ENCODE measurements at regions not wholly inside any gene's neighbourhood (a gene's known extent, or its start where the extent isn't known, plus 50 kb on each side); places are given as distances from the start of the nearest gene placed in this dataset.

DNA sequence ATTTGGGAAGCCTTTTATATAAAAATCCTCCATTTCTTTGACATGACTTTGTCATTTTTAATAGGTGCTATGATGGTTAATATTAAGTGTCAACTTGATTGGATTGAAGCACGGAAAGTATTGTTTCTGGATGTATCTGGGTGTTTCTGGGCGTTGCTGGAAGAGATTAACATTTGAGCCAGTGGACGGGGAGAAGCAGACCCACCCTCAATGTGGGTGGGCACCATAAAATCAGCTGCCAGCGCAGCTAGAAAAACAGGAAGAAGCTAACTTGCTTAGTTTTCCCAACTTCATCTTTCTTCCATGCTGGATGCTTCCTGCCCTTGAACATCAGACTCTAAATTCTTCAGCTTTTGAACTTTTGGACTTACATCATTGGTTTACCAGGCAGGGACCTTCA lies 1003.0 kb downstream of the SORCS3 start:
- Mint-ChIP-seq H3K4me1 (no peaks in the 10 kb centered on the region), H3K36me3 (ENCODE audit: low read depth) (no peaks in the 10 kb centered on the region), H3K27me3 (no peaks in the 10 kb centered on the region), H3K4me3 (no peak overlapping the region), H3K9me3 (no peaks in the 10 kb centered on the region), H3K27ac (no peak overlapping the region)
- intact Hi-C loops (cut with micrococcal nuclease): no loop called here
- no peak for DNase-seq

DNA sequence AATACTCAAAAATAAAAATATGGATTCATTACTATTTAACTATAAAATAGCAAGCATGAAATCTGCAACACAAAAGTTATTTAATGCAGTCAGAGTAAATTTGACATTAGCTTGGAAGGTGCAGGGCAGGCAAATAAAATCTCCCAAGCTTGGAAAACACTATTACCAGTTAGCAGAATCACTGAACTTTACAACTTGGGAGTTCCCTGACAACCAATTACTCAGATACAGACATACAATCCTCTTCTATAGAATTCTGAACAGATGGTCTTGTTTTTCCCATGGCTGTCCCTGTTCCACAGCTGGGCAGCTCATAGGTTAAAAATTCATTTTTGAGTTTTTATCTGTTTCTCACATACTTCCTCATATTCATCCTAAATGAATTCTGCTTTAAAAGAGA lies 1002.6 kb downstream of the SORCS3 start:
- Mint-ChIP-seq H3K27me3 (no peaks in the 10 kb centered on the region), H3K27ac (no peak overlapping the region), H3K36me3 (ENCODE audit: low read depth) (no peaks in the 10 kb centered on the region), H3K9me3 (no peaks in the 10 kb centered on the region), H3K4me3 (no peak overlapping the region), H3K4me1 (no peaks in the 10 kb centered on the region)
- DNase-seq: no peak
- intact Hi-C loops (cut with micrococcal nuclease): no loop called here

DNA sequence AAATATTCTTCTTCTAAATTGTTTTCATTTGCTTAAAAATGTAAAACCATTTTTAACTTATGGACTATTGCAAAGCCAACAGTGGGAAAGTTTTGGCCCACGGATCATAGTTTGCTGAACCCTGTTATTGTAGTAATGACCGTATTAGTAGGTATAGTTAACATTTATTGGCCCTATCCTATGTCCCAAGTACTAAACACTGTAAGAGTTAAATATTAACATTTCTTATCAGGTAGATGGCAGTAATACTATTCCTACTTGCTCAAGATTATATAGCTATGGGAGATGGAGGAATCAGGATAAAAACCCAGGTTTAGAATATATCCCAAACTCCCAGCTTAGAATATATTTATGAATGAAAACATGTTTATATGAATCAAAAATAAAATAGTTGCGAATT lies 993.2 kb downstream of the SORCS3 start:
- Mint-ChIP-seq H3K27ac (no peak overlapping the region), H3K36me3 (ENCODE audit: low read depth) (no peaks in the 10 kb centered on the region), H3K4me1 (no peaks in the 10 kb centered on the region), H3K9me3 (no peaks in the 10 kb centered on the region), H3K27me3 (no peaks in the 10 kb centered on the region), H3K4me3 (no peak overlapping the region)
- no peak for DNase-seq
- intact Hi-C loops (cut with micrococcal nuclease): no loop called here

DNA sequence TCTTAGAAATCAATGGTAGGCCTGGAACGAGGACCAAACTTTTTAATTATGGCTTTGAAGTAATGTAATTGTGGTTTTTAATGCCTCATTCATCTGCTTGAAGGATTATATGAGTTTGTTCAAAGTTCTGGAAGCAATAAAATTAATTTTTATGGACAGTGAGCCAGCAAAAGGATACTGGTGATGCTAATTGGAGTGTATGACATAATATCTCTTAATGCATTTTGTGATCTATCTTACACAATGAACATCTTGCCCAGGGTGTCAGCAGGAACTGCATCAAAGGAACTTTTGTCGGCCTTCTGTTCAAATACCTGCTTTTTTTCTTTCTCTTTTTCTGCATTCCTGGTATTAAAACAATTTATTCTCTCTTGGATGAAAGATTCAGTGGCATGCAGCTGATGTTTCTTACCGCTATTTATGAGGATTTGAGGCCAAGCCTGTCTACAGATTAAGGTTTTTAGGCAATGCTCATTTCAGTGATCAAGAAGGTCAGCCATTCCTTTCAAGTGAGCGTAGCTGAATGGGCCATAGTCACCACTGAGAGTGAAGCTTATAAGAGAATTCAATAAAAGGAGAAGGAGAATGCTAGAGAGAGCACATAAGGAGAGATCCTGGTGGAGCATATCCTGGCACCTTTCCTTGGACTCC lies 974.8 kb downstream of the SORCS3 start:
- H3K9me3 Mint-ChIP-seq: no peaks in the 10 kb centered on the region
- intact Hi-C loops (cut with micrococcal nuclease): no loop called here
- H3K27ac Mint-ChIP-seq: no peak overlapping the region
- no peak for DNase-seq
- H3K27me3 Mint-ChIP-seq: no peaks in the 10 kb centered on the region
- no peaks in the 10 kb centered on the region for H3K4me1 Mint-ChIP-seq
- no peaks in the 10 kb centered on the region for H3K36me3 Mint-ChIP-seq (ENCODE audit: low read depth)
- no peak overlapping the region for H3K4me3 Mint-ChIP-seq

DNA sequence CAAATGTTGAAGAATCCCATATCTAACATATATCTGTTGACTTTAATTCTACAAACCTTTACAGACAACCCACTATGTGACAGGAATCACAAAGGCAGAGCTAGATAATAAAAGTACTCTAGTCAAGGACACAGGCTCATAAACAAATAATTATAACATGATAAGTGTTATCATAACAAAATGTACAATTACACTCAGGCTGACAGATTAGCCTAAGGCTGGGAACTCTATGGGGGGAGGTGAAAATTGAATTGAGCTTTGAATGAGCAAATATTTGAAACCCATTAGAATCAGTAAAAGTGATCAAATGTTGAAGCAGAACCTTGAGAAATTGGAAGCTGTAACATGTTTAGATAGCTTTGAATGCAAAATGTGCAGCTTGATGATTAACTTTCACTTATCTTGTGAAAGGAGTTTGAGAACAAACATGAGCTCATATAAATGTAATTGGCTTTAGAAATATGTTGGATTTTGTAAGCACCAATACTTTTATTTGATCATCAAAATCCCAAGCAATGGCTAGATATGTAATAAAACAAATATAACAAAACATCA lies 970.2 kb downstream of the SORCS3 start:
- Mint-ChIP-seq H3K4me3 (no peak overlapping the region), H3K27me3 (no peaks in the 10 kb centered on the region), H3K9me3 (no peaks in the 10 kb centered on the region), H3K36me3 (ENCODE audit: low read depth) (no peaks in the 10 kb centered on the region), H3K4me1 (no peaks in the 10 kb centered on the region), H3K27ac (no peak overlapping the region)
- intact Hi-C loops (cut with micrococcal nuclease): no loop called here
- DNase-seq: no peak

GRCh38 chr10:105609451-105609850 lies 968.4 kb downstream of the SORCS3 start:
- no peaks in the 10 kb centered on the region for H3K9me3 Mint-ChIP-seq
- no peak overlapping the region for H3K4me3 Mint-ChIP-seq
- DNase-seq: no peak
- H3K27me3 Mint-ChIP-seq: no peaks in the 10 kb centered on the region
- H3K27ac Mint-ChIP-seq: no peak overlapping the region
- no peaks in the 10 kb centered on the region for H3K36me3 Mint-ChIP-seq (ENCODE audit: low read depth)
- intact Hi-C loops (cut with micrococcal nuclease): no loop called here
- H3K4me1 Mint-ChIP-seq: no peaks in the 10 kb centered on the region

GRCh38 chr10:105605918-105606317 lies 964.8 kb downstream of the SORCS3 start:
- H3K4me1 Mint-ChIP-seq: no peaks in the 10 kb centered on the region

DNA sequence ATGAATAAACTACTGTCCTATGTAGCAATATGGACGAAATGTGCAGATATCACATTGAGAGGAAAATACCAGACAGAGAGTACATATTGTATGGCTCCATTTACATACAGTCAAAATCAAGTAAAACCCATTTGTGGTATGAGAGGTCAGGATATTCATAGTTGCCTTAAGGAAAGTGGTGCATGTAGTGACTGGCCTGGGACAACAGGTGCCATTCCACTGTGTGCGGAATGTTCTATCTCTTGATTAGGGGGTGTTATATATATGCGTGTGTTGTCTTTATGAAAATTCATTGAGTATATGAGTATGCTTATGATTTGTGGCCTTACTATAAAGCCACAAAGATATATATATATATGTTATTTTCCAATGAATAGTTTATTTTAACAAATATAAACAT lies 964.0 kb downstream of the SORCS3 start:
- Mint-ChIP-seq H3K36me3 (ENCODE audit: low read depth) (no peaks in the 10 kb centered on the region), H3K27me3 (no peaks in the 10 kb centered on the region), H3K4me1 (no peaks in the 10 kb centered on the region), H3K27ac (no peak overlapping the region), H3K9me3 (no peaks in the 10 kb centered on the region), H3K4me3 (no peak overlapping the region)
- DNase-seq: no peak
- intact Hi-C loops (cut with micrococcal nuclease): no loop called here

More at GRCh38 chr10:105605918-105606317, 964.8 kb downstream of the SORCS3 start:
- Mint-ChIP-seq H3K27me3 (no peaks in the 10 kb centered on the region), H3K4me3 (no peak overlapping the region), H3K9me3 (no peaks in the 10 kb centered on the region), H3K27ac (no peak overlapping the region), H3K36me3 (ENCODE audit: low read depth) (no peaks in the 10 kb centered on the region)
- no peak for DNase-seq
- intact Hi-C loops (cut with micrococcal nuclease): no loop called here

DNA sequence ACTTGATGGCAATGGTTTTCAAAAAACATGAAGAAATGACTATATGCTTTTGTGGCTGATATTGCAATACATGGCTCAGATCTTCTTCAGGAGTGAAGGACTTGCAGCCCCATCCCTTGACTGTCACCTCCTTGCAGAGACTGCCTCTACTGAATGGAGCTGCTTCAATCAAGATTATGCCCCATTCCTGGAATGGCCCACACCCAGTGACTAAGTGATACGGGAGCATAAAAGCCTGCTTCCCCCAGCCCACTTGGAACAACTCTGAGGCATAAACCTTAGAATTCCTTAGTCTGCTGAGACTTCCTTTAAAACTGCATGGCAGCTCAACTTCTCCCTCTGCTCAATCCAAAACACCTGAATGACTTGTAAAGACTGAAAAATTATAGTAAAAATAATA lies 957.1 kb downstream of the SORCS3 start:
- no peaks in the 10 kb centered on the region for H3K9me3 Mint-ChIP-seq
- H3K27ac Mint-ChIP-seq: no peak overlapping the region
- H3K27me3 Mint-ChIP-seq: no peaks in the 10 kb centered on the region
- no peak for DNase-seq
- H3K36me3 Mint-ChIP-seq (ENCODE audit: low read depth): no peaks in the 10 kb centered on the region
- H3K4me1 Mint-ChIP-seq: no peaks in the 10 kb centered on the region
- H3K4me3 Mint-ChIP-seq: no peak overlapping the region
- intact Hi-C loops (cut with micrococcal nuclease): no loop called here

GRCh38 chr10:105597312-105597711 lies 956.2 kb downstream of the SORCS3 start:
- Mint-ChIP-seq H3K27me3 (no peaks in the 10 kb centered on the region), H3K4me1 (no peaks in the 10 kb centered on the region), H3K36me3 (ENCODE audit: low read depth) (no peaks in the 10 kb centered on the region), H3K9me3 (no peaks in the 10 kb centered on the region), H3K4me3 (no peak overlapping the region), H3K27ac (no peak overlapping the region)
- intact Hi-C loops (cut with micrococcal nuclease): no loop called here
- DNase-seq: no peak

GRCh38 chr10:105596749-105597148 lies 955.7 kb downstream of the SORCS3 start:
- no peak overlapping the region for H3K4me3 Mint-ChIP-seq
- no peaks in the 10 kb centered on the region for H3K27me3 Mint-ChIP-seq
- H3K36me3 Mint-ChIP-seq (ENCODE audit: low read depth): no peaks in the 10 kb centered on the region
- DNase-seq: no peak
- intact Hi-C loops (cut with micrococcal nuclease): no loop called here
- no peak overlapping the region for H3K27ac Mint-ChIP-seq
- H3K9me3 Mint-ChIP-seq: no peaks in the 10 kb centered on the region
- no peaks in the 10 kb centered on the region for H3K4me1 Mint-ChIP-seq

DNA sequence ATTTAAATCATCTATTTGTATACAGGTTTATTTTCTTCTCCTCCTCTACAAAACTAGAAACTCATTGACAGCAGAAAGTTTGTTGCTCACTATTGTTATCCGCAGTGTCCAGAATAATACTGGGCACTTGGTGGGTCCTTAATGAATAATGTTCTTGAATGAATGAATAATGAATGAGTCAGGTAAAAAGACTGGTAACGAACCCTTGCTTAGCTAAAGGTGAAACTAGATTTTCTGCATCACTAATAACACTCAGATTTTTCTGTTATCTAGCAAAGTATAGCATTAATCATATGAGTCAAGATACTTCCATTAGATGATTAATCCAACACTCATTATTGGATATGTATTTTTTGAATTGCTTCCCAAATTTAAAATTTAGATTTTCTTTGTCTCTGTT lies 953.2 kb downstream of the SORCS3 start:
- H3K27me3 Mint-ChIP-seq: no peaks in the 10 kb centered on the region
- DNase-seq: no peak
- no peaks in the 10 kb centered on the region for H3K4me1 Mint-ChIP-seq
- no peak overlapping the region for H3K4me3 Mint-ChIP-seq
- no peak overlapping the region for H3K27ac Mint-ChIP-seq
- no peaks in the 10 kb centered on the region for H3K9me3 Mint-ChIP-seq
- intact Hi-C loops (cut with micrococcal nuclease): no loop called here
- H3K36me3 Mint-ChIP-seq (ENCODE audit: low read depth): no peaks in the 10 kb centered on the region

DNA sequence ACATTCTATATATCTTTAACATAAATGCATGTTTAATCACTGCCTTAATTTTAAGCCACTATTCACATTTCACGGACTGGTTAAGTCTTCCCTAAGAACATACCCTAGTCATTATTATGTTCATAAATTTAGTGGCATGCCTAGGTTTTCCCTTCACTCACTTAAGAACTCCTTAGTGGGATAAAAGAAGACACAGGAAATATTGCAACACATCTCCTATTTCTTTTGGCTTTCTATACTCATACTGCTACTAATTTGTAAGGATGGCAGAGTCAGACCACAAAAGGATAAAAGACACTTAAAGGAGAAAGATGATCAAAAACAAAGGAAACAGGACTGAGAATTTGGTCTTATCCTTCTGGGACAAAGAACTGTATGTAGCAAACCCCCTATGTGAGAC lies 951.4 kb downstream of the SORCS3 start:
- Mint-ChIP-seq H3K27ac (no peak overlapping the region), H3K36me3 (ENCODE audit: low read depth) (no peaks in the 10 kb centered on the region), H3K4me1 (no peaks in the 10 kb centered on the region), H3K9me3 (no peaks in the 10 kb centered on the region), H3K4me3 (no peak overlapping the region), H3K27me3 (no peaks in the 10 kb centered on the region)
- intact Hi-C loops (cut with micrococcal nuclease): no loop called here
- DNase-seq: no peak

- no peak for DNase-seq
- intact Hi-C loops (cut with micrococcal nuclease): no loop called here
- no peak overlapping the region for H3K27ac Mint-ChIP-seq
- H3K36me3 Mint-ChIP-seq (ENCODE audit: low read depth): no peaks in the 10 kb centered on the region
- H3K27me3 Mint-ChIP-seq: no peaks in the 10 kb centered on the region
- H3K9me3 Mint-ChIP-seq: no peaks in the 10 kb centered on the region
- no peak overlapping the region for H3K4me3 Mint-ChIP-seq
- H3K4me1 Mint-ChIP-seq: no peaks in the 10 kb centered on the region
Measured at GRCh38 chr10:105586451-105587098, 945.5 kb downstream of the SORCS3 start.

GRCh38 chr10:105585753-105586152 lies 944.7 kb downstream of the SORCS3 start:
- Mint-ChIP-seq H3K4me3 (no peak overlapping the region), H3K27ac (no peak overlapping the region), H3K27me3 (no peaks in the 10 kb centered on the region), H3K9me3 (no peaks in the 10 kb centered on the region), H3K4me1 (no peaks in the 10 kb centered on the region), H3K36me3 (ENCODE audit: low read depth) (no peaks in the 10 kb centered on the region)
- intact Hi-C loops (cut with micrococcal nuclease): no loop called here
- no peak for DNase-seq
